GM12873 (cell line): ENCODE measurements at regions not wholly inside any gene's neighbourhood (a gene's known extent, or its start where the extent isn't known, plus 50 kb on each side); places are given as distances from the start of the nearest gene placed in this dataset.

ENCODE experiments used
- TF ChIP-seq, protein P1 (sequence below): IDR thresholded peaks from 2 replicates; pipeline ENCODE4 v1.5.1; 2012; ENCODE audit warnings: low read depth, mild to moderate bottlenecking, moderate library complexity, low read length, control low read depth; ENCODE audit not compliant: insufficient read depth; ENCODE audit errors: missing control alignments

DNA sequence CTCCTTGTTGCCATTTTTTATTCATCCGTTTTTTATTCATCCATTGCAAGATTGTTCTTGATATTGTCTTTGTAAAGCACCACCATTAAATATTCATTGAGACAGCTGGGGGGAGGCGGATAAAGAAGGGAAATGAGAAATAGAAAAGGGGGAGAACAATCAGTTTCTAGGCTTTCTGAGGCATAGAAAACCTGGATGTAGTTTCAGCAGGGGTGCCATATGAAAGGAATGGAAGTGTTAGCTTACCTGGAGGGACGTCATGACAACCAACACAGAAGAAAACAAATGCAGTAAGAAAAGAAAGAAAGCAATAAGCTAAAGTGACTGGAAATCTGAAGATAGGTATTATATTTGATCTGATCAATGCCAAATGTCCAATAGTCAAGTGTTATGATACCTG, 276.1 kb downstream of the GASK1B start:
- TF ChIP-seq, protein P1, sequence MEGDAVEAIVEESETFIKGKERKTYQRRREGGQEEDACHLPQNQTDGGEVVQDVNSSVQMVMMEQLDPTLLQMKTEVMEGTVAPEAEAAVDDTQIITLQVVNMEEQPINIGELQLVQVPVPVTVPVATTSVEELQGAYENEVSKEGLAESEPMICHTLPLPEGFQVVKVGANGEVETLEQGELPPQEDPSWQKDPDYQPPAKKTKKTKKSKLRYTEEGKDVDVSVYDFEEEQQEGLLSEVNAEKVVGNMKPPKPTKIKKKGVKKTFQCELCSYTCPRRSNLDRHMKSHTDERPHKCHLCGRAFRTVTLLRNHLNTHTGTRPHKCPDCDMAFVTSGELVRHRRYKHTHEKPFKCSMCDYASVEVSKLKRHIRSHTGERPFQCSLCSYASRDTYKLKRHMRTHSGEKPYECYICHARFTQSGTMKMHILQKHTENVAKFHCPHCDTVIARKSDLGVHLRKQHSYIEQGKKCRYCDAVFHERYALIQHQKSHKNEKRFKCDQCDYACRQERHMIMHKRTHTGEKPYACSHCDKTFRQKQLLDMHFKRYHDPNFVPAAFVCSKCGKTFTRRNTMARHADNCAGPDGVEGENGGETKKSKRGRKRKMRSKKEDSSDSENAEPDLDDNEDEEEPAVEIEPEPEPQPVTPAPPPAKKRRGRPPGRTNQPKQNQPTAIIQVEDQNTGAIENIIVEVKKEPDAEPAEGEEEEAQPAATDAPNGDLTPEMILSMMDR: no peak

DNA sequence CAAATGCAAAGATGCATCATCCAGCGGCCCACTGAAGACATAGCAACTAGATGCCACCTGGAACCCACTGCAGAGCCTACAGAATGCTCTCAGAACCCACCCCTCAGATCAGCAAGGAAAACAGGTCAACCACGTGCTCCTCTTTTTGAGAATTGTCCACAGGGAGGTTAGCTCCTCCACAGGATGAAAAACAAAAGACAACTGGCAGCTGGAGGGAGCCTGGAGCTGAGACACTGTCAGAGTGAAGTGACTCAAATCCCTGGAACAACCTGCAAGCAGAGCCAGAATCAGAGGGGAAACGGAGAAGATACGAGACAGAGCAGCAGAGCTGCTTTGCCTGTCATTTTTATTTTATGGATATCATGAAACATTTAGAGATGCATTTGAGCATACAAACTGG, 277.6 kb downstream of the GASK1B start:
- TF ChIP-seq, protein P1: no peak

DNA sequence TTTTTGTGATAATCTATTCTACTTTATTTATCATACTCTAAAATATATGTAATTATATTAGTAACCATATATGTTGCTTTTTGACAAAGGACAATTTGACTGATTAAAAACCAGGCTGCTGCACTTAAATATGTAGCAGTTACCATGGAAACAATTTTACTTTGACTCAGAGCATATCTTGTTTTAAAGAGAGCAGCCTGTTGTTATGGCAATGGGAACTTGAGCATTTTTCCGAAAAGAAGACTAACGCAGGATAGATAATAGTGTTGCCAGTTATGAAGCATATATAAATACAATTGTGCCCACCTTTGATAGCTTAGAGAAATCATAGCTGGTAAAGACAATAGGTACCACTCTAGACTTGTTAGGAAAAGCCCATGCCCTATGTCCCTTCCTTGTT, 283.0 kb downstream of the GASK1B start:
- TF ChIP-seq, protein P1: no peak

DNA sequence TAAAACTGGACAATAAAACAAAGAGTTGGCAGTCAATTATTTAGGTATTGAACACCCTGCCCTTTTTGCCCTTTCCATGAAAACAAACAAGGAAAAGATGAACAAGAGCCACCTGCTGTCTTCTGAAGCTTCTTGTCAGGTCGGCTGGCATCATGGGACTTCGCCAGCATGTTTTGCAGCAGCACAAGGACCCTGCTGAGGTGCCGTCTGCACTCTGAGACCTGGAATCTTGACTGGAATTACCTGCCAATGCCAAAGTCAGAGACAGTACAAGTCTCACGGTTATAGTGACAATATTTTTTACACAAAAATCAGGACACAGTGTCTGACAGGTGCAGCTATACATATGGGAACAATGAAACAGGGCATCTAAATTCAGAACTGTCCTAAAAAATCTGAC, 284.5 kb downstream of the GASK1B start:
- TF ChIP-seq, protein P1: no peak

DNA sequence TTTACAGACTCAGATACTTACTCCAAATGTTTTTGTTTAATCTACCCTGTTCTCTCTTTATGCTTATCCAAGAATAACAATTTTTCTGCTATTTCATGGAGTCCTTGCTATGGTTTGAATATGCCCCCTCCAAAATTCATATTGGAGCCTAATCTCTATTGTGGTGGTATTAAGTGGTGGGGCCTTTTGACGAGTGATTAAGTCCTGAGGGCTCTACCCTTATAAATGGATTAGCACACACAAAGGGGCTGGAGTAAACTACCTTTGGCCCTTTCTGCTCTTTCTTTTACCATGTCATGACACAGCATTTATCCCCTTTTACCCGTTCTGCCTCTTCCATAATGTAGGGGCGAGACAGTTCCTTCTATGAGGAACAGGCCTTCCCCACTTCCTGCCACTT, 285.5 kb downstream of the GASK1B start:
- TF ChIP-seq, protein P1: no peak

DNA sequence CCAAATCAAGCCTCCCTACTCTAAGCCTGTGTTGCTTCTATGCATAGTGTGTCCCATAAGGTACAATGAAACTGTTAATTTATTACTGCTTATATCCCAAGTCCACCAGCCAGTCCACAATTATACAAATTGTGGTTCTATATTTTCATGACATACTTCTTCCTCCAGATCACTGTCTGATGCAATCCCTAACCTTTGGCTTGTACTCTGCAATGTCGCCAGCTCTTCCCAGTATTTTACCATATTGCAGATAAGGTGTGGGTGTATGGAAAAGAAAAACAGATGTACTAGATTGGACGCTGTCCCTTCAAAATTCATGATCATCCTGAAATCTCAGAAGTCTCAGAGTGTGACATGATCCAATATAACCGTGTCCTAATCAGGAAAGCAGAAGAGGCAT, 286.2 kb downstream of the GASK1B start:
- TF ChIP-seq, protein P1: no peak

DNA sequence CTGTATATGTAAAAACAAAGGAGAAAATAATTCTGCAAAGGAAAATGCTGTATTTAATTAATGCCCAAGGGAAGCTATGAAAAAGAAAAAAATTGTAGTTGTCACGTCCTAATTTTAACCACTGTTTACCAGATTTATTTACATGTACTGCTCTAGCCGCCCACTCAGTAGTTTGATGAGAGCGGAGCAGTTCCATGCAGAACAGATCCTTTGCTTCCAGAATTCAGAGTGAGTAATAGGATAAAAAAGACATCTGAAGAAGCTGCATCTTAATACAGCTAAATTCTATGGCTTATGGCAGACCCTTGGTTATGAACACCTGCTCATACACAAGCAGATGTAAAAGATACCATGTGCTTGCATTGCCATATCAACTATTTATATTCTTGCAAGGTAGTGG, 287.0 kb downstream of the GASK1B start:
- TF ChIP-seq, protein P1: no peak
